Right lung (tissue), 2 donors: ENCODE measurements at regions not wholly inside any gene's neighbourhood (a gene's known extent, or its start where the extent isn't known, plus 50 kb on each side); places are given as distances from the start of the nearest gene placed in this dataset.
"Not testable (repeated sequence)": the region's sequence is repeated elsewhere in the genome, so short reads cannot be mapped to it uniquely, and the experiment has no call there.

ENCODE experiments used
- DNase-seq, 2 donors: peaks; one replicate each; pipeline ENCODE4 v3.0.0-alpha.2; 2013

DNA sequence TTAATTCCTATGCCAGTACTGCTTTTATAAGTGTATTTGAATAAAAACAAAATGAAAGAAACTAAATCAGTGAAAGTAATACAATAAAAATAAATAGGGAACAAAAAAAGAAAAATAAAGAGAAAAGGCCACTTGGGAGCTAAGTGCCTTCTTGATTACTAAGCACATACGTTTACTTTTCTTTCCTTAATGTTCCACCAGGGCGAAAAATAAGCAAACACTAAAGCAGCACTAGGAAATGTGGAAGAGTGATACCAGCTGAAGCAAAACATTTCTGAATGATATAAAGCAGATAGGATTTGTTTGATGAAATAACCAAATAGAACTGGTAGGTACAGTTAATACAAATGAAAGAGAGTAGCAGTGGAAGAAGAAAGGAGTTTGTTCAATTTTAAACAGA is 132.8 kb upstream of the ZPLD1 start:
- no peak for DNase-seq

DNA sequence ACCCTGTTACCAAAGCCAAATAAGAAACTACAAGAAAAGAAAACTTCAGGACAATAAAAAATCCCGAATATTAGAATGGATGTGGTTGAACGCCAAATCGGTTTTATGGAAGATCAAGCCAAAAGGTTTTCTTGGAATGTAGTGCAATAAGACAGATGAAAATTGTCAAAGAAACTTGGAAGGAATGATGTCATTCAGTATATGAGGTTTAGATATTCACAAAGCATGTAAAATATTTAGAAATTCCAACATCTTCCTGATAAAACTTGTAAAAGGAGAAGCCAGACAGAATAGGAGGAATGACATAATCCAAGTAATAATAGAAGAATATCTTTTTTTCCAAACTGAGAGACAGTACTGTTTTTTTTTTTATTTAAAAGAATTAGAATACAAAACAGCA is 130.3 kb upstream of the ZPLD1 start:
- DNase-seq: no peak

DNA sequence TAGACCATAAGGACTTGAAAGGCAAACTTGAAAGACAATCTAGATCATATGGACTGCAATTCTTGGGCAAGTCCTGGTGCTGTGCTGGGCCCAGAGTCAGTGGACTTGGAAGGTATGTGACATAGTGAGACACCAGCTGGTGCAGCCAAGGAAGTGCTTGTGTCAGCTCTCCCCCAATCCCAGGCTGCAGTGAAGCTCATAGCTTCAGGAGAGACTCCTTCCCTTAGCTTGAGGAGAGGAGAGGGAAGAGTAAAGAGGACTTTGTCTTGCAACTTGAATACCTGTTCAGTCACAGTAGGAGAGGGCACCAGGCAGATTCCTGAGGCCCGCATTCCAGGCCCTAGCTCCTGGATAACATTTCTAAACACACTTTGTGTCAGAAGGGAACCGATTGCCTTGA is 127.4 kb upstream of the ZPLD1 start:
- DNase-seq: no peak

DNA sequence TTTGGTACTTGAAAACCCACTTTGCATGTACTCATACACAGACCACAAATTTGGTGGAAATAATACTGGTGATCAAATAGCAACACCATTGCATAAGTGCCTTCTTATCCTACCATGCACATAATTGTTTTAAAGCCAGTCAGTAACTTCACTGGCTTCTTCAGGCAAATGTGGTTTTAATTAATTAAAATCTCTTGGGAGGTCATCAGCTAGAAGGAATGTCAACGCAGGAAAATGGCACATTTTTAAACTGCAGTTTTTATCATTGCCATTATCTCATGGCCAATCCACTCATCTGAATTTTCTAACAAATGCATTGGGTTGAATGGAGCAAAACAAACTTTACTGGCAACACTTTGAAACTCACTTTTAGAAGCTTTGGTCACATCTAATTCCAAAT is 105.7 kb upstream of the ZPLD1 start:
- no peak for DNase-seq

DNA sequence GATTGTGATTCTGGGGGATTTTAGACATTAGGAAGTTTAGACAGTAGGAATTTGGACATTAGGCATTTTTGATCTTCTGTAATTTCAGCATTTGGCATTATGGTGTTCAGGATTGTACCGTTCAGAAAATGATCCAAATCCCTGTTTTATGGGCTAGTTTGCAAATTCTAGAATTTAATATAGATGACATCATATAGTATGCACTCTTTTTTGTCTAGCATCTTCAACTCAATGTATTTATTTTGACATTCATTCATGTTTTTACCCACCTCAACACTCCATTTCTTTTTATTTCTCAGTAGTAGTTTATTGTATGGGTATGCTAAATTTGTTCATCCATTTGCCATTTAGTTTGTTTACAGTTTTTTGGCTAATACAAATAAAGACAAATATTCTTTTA is 105.3 kb upstream of the ZPLD1 start:
- no peak for DNase-seq

DNA sequence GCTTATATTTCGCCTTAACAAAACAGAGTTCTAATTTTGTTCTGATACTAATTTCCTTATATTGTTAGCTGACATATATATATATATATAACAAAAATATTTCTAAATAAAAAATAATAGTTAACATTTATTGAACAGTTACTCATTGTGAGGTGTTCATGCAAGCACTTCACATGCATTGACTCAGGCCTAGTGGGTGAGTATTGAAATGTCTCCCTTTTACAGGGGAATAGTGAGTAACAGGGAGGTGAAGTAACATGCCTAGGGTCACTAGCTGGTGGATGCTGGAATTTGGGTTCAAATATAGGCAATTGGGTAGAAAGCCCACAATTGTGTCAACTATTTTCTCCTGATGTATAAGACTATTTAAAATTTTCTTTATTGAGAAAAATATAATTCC is 102.6 kb upstream of the ZPLD1 start:
- no peak for DNase-seq

DNA sequence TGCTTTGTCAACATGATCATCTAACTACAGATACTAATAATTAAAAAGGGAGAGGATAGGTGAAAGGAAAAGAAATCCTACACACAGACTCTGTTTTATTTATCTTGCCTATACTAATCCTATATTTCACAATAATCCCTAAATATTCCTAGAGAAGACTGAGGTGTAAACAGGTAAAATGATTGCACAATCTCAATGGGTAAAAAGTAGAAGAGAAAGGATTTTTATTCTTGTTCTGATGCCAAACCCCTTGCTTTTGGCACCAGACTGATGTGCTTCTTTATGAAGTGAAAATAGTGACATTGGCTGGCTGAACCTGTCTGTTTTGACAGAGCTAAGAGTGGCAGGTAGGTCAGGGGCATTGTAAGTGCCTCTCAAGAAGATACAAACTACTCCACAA is 101.9 kb upstream of the ZPLD1 start:
- DNase-seq: no peak

DNA sequence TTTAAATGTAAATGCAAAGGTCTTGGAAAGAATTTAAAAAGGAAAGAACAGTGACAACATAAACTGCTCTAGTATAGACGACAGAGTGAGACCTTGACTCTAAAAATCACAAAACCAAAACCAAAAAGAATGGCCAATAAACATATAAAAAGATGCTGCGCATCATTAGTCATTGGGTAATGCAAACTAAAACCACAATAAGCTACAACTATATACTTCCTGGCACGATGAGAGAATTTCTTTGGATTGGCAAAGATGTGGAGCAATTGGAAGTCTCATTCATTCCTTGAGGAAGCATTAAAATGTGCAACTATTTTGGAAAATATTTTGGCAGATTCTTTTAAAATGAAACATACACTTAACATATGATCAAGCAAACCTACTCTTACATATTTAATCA is 98.7 kb upstream of the ZPLD1 start:
- no peak for DNase-seq

DNA sequence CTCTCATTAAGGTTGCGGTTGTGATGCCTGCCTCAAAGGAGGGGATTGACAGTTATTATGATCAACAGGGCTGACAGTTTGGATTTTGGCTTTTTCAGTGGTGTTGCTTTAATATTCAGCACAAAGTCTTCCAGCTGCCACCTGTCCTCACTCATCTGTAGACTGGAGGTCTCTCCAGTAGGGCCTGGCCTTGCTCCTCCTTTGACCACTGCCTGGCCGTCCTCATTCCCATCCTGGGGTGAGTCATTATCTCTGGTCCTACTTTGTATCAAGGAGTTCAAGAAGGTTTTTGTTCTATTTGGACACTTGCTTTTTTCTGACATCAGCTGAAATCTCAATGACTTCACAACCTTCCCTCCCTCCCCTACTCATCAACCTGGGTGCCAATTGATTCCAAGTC is 95.1 kb upstream of the ZPLD1 start:
- DNase-seq: no peak

DNA sequence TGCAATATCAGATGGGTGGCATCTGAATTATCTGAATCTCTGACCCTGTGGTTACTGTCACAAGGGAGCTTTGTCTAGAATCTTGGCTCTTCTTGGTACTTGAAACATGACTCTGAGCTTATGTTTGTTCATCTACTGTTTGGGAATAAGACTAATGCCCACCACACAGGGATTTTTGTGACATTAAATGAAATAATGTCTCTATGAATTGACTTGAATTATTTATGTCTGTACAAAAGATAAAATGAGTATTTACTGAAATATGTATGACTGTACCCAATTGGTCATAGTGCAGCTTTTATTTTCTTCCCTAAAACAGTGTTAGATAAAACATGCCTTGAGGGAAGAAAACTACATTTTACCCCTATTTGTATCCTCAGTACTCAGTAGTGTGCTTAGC is 87.9 kb upstream of the ZPLD1 start:
- no peak for DNase-seq

DNA sequence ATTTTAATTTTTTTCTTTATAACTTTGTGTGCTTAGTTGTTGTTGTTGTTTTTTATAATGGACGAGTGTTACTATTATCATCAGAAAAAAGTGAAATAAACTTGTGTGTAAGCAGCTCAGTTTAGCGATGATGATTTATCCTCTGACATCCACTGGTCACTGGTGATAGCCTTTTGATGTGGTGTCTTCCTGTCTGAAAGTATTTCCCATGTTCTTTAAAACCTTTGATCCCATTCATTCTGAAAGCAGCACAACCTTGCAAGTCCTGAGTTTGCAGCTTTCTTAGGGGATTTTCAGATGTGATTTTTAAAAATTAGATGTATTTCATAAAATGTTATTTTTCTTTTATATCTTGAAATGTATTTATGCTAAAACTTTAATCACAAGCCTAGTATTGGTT is 85.9 kb upstream of the ZPLD1 start:
- DNase-seq: no peak

DNA sequence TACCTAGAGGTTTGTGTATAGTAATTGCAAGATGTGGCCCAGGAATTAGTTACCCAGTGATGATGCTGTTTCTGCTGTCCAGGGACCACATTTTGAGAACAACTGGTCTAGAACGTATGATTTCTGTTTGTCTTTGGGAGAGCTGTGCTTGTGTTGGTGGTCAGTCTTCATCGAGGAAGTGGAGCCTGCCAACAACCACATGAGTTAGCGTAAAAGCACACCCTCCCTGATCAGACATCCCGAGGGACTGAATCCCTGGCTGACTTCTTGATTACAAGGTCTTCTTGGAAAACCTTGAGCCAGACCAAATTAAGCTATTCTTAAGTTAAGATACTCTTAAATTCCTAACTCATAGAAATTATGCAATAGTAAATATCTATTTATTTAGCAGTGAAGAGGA is 81.7 kb upstream of the ZPLD1 start:
- no peak for DNase-seq

DNA sequence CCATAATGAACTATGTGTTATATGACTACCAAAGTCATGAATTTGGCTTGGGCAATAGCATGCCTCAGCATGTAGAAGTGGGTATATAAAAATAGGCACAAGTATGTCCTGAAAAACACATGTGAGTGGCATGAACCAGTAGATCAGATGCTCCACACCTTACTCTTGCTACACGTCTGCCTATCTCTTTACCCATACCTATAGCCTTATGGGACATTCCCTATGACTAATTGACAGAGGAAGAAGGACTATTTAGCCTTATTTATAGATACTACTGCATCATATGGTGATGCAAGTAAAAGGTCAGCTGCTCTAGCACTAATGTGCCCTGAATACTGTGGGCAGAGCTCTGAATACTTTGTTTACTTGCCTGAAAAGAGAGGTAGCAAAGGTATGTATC is 81.0 kb upstream of the ZPLD1 start:
- no peak for DNase-seq

DNA sequence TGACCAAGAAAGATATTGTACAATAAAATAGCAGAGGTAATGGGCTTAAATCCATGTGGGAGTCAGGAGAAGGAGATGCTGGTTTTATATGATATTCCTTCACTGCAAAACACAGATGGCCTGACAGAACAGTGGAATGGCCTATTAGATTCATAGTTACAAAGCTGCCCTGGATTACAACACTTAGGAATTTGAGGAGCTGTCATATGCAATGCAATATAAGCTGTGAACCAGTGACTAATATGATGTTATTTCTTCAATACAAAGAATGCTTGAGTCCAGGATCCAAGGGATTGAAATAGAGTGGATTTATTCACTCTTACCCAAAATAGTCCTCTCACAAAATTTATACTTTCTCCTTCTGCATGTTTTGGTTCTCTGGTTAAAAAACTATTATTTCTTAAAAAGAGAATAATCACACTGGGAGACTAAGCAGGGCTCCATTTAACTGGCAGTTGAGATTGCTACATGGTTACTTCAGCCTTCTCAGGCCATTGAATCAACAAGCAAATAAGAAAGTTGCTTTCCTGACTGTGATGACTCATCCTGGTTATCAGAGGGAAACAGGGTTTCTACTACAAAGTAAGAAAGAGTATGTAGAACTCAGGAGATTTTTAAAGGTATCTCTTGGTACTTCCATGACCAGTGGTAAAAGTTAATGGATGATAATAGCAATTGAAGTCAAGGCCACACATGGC is 79.8 kb upstream of the ZPLD1 start:
- DNase-seq: no peak

DNA sequence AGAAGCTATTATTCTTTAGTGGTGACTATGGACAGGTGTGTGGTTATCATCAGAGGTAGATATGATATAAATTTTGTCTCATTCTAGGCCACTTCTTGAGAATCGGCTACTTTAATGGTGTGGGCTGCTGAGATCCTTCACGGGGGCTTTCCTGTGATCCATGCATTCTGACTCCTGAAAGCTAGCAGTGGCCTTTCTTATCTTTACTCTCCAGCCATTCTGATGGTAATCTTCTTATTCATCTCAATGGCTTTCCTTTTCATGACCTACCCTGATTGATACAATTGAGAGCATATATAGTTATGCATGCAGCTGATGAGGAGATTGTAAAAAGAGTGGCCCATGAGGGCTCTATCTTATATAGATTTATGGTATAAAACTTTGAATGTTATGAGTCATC is 78.3 kb upstream of the ZPLD1 start:
- no peak for DNase-seq

DNA sequence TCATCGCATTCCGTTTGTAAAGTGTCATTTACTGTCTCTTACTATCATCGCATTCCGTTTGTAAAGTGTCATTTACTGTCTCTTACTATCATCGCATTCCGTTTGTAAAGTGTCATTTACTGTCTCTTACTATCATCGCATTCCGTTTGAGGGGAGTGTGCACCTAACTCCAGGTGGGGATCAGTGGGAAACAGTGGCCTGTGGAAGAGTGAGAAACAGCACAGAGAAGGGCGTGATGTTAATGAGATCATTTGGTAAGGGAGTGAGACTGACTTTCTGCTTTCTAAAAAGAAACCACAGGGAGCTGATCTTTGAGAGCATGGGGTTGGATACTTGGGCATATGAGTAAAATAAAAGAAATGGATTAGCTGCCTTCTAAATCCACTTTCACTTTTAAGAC is 77.5 kb upstream of the ZPLD1 start:
- DNase-seq: not testable (repeated sequence)

DNA sequence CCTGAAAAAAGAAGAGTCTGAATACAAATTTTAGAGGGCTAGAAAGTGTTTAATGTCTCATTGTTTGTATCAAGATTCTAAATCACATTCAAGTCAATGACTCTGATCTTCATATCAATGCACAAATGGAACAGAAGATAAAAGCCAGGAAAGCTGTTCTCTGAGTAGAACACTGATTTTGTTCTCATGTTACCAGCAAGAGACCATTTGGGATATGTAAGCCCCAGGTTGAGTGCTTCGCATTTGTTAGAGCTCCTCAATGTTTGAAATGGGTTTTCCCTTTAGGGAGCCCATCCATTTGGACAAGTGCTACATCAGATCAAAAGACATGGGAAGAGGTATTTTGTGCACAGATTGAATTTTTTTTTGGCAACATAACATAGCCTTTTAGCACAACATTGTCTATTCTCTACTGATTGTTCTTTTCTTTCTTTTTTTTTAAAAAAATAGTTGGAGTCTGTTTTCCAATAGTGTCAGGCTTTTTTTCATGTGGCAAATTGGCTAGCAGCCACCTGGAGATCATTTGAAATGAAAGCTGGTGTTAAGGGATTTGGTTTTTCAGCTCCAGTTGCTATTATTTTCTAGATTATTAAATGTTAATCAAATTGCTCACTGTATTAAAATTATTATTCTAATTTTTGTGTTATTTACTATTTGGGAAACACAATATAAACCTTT is 74.5 kb upstream of the ZPLD1 start:
- no peak for DNase-seq

DNA sequence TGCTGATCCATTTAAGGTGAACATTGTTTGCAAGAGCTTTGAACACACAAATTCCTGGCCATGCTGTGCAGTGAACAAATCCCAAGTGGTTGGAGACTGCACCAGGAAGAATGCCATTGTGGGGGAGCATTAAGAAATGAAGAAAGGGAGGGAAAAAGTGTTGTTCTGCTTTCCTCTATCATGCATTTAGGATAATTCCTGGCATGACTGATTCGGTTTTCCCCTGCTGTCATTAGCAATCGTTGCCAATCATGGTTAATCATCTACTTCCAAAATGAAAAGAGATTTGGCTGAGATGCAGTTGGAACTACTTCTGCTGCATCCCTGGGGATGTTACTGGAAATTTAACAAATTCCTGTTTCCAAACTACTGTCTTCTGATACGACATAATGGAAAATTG is 73.7 kb upstream of the ZPLD1 start:
- no peak for DNase-seq

DNA sequence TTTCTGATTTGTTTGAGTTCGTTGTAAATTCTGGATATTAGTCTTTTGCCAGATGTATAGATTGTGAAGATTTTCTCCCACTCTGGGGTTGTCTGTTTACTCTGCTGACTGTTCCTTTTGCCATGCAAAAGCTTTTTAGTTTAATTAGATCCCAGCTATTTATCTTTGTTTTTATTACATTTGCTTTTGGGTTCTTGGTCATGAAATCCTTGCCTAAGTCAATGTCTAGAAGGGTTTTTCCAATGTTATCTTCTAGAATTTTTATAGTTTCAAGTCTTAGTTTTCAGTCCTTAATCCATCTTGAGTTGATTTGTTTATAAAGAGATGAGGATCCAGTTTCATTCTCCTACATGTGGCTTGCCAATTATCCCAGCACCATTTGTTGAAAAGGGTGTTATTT is 68.7 kb upstream of the ZPLD1 start:
- DNase-seq: not testable (repeated sequence)

DNA sequence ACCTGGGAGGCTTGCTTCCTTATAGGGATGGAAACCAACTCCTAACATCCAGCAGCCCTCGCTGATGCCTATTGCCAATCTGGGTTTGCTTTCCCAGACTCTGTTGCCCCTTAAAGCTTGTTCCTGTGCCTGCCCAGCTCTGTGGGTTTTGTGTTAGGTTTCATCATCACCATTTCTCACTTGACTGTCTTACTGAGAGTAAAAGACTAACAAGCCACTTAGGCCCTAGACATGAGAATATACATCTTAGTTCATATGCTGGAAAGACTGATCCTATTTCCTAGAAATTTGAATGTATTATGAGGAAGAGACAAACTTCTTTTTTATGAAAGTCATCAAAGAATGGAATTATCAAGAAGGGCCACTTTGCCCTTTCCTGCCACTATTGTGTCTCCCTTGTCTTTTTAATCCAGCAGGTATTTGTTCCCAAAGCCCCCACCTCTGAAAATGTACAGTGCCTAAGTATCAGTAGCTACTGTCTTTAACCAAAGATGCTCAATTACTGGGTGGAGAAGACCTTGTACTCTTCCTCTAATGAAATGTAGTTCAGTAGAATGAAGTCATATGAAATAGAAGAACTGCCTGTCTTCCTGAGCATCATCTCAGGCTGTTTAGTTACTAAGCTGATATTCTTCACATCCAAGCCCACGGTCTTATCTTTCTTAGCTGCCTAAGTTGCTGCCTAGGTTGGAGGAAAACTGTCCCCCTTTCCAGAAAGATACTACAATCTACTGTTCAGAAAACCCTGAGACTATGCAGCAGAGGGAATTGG is 59.8 kb upstream of the ZPLD1 start:
- DNase-seq: no peak

DNA sequence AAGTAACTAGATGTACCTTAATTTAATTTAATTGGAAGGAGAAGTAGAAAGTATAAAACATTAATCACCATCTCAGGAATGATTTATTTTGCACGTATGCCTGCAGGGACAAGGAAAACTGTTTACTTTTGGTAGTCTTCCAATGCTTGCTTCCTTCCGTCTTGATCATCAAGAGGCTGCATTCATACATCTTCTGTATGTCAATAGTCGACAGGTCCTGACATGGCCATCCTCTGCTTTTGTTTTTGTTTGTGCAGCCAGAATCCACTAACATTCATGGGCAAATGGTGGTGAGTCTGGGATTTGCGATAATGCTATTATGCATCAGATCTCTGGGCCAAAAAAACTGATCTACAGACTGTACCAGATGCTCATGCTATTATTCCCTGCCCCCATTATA is 56.6 kb upstream of the ZPLD1 start:
- no peak for DNase-seq

DNA sequence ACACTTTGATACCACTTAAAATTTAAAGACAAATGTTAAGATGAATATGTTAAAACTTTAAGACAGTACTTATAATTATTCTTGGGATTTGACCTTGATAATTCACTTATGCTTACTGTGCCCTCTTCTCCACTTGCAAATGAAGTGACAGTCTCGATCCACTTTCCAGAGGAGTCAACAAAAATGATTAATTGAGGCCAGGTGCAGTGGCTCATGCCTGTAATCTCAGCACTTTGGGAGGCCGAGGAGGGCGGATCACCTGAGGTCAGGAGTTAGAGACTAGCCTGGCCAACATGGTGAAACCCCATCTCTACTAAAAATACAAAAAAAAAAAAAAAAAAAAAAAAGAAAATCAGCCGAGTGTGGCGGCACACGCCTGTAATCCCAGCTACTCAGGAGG is 52.6 kb upstream of the ZPLD1 start:
- not testable (repeated sequence) for DNase-seq
